ENCODE measurements at regions not wholly inside any gene's neighbourhood (a gene's known extent, or its start where the extent isn't known, plus 50 kb on each side); places are given as distances from the start of the nearest gene placed in this dataset.
A peak's percentile ranks its signal among the peaks of the same experiment; 100 is the strongest.
"Not testable (repeated sequence)": the region's sequence is repeated elsewhere in the genome, so short reads cannot be mapped to it uniquely, and the experiment has no call there.

- H3K4me3 Mint-ChIP-seq; H3K27ac Mint-ChIP-seq; H3K27me3 Mint-ChIP-seq (ENCODE audit: insufficient read depth); DNase-seq (ENCODE audit: low spot score); H3K4me1 Mint-ChIP-seq (ENCODE audit: low read depth); intact Hi-C loops (cut with micrococcal nuclease); H3K36me3 Mint-ChIP-seq (ENCODE audit: low read depth): not testable (repeated sequence)
- H3K9me3 Mint-ChIP-seq, result peaks cover 13% of the 10 kb centered on the region
These were observed 228.6 kb upstream of the SLC30A5 start for GRCh38 chr5:68865192-68865591.

- Mint-ChIP-seq H3K4me1 (ENCODE audit: low read depth) (no peaks in the 10 kb centered on the region), H3K4me3 (no peak overlapping the region), H3K27ac (no peak overlapping the region), H3K9me3 (no peaks in the 10 kb centered on the region), H3K27me3 (ENCODE audit: insufficient read depth) (no peaks in the 10 kb centered on the region), H3K36me3 (ENCODE audit: low read depth) (no peaks in the 10 kb centered on the region)
- no peak for DNase-seq (ENCODE audit: low spot score)
- intact Hi-C loops (cut with micrococcal nuclease), result no loop called here
These were observed 221.6 kb upstream of the SLC30A5 start for GRCh38 chr5:68872088-68872839.

GRCh38 chr5:68873198-68873597 is 220.6 kb upstream of the SLC30A5 start:
- no peaks in the 10 kb centered on the region for H3K4me1 Mint-ChIP-seq (ENCODE audit: low read depth)
- no peaks in the 10 kb centered on the region for H3K36me3 Mint-ChIP-seq (ENCODE audit: low read depth)
- no peak overlapping the region for H3K4me3 Mint-ChIP-seq
- H3K27ac Mint-ChIP-seq, result no peak overlapping the region
- DNase-seq (ENCODE audit: low spot score), result no peak
- intact Hi-C loops (cut with micrococcal nuclease), result no loop called here
- no peaks in the 10 kb centered on the region for H3K27me3 Mint-ChIP-seq (ENCODE audit: insufficient read depth)
- H3K9me3 Mint-ChIP-seq, result no peaks in the 10 kb centered on the region

GRCh38 chr5:68875351-68875750 is 218.5 kb upstream of the SLC30A5 start:
- Mint-ChIP-seq H3K27ac (no peak overlapping the region), H3K4me1 (ENCODE audit: low read depth) (no peaks in the 10 kb centered on the region), H3K27me3 (ENCODE audit: insufficient read depth) (no peaks in the 10 kb centered on the region), H3K9me3 (no peaks in the 10 kb centered on the region), H3K36me3 (ENCODE audit: low read depth) (no peaks in the 10 kb centered on the region), H3K4me3 (no peak overlapping the region)
- intact Hi-C loops (cut with micrococcal nuclease), result no loop called here
- DNase-seq (ENCODE audit: low spot score), result no peak

- H3K4me3 Mint-ChIP-seq, result no peak overlapping the region
- H3K27ac Mint-ChIP-seq, result no peak overlapping the region
These were observed 210.4 kb upstream of the SLC30A5 start for GRCh38 chr5:68883436-68883835.

GRCh38 chr5:68884144-68884754 is 209.6 kb upstream of the SLC30A5 start:
- H3K4me3 Mint-ChIP-seq, result no peak overlapping the region
- peak; percentile 12 for DNase-seq (ENCODE audit: low spot score)
- peaks cover 27% of the 10 kb centered on the region for H3K4me1 Mint-ChIP-seq (ENCODE audit: low read depth)
- no peaks in the 10 kb centered on the region for H3K27me3 Mint-ChIP-seq (ENCODE audit: insufficient read depth)
- no peaks in the 10 kb centered on the region for H3K36me3 Mint-ChIP-seq (ENCODE audit: low read depth)
- no peaks in the 10 kb centered on the region for H3K9me3 Mint-ChIP-seq
- intact Hi-C loops (cut with micrococcal nuclease), result loop anchor here (10.0 kb wide), 1 partner anchor 449 kb away; no protein-coding TSS in a partner anchor
- no peak overlapping the region for H3K27ac Mint-ChIP-seq

More at GRCh38 chr5:68883436-68883835, 210.4 kb upstream of the SLC30A5 start:
- H3K27me3 Mint-ChIP-seq (ENCODE audit: insufficient read depth), result no peaks in the 10 kb centered on the region
- H3K4me1 Mint-ChIP-seq (ENCODE audit: low read depth), result peaks cover 27% of the 10 kb centered on the region
- intact Hi-C loops (cut with micrococcal nuclease), result loop anchor here (10.0 kb wide), 1 partner anchor 449 kb away; no protein-coding TSS in a partner anchor
- no peaks in the 10 kb centered on the region for H3K36me3 Mint-ChIP-seq (ENCODE audit: low read depth)
- H3K9me3 Mint-ChIP-seq, result no peaks in the 10 kb centered on the region
- no peak for DNase-seq (ENCODE audit: low spot score)

- Mint-ChIP-seq H3K9me3 (no peaks in the 10 kb centered on the region), H3K36me3 (ENCODE audit: low read depth) (no peaks in the 10 kb centered on the region), H3K4me3 (no peak overlapping the region), H3K4me1 (ENCODE audit: low read depth) (peaks cover 27% of the 10 kb centered on the region), H3K27me3 (ENCODE audit: insufficient read depth) (no peaks in the 10 kb centered on the region), H3K27ac (no peak overlapping the region)
- intact Hi-C loops (cut with micrococcal nuclease), result loop anchor here (5.0 to 10.0 kb wide), 2 partner anchors 450 to 1718 kb away; no protein-coding TSS in a partner anchor
- DNase-seq (ENCODE audit: low spot score), result no peak
These were observed 208.9 kb upstream of the SLC30A5 start for GRCh38 chr5:68884883-68885282.

GRCh38 chr5:68886814-68887213 is 207.0 kb upstream of the SLC30A5 start:
- no peak overlapping the region for H3K4me3 Mint-ChIP-seq
- intact Hi-C loops (cut with micrococcal nuclease), result loop anchor here (5.0 to 10.0 kb wide), 2 partner anchors 452 to 1720 kb away; no protein-coding TSS in a partner anchor
- H3K4me1 Mint-ChIP-seq (ENCODE audit: low read depth), result peaks cover 36% of the 10 kb centered on the region
- no peak for DNase-seq (ENCODE audit: low spot score)
- no peaks in the 10 kb centered on the region for H3K9me3 Mint-ChIP-seq
- H3K27me3 Mint-ChIP-seq (ENCODE audit: insufficient read depth), result no peaks in the 10 kb centered on the region
- H3K36me3 Mint-ChIP-seq (ENCODE audit: low read depth), result no peaks in the 10 kb centered on the region
- no peak overlapping the region for H3K27ac Mint-ChIP-seq

GRCh38 chr5:68891718-68892117 is 202.1 kb upstream of the SLC30A5 start:
- Mint-ChIP-seq H3K9me3 (peaks cover 5% of the 10 kb centered on the region), H3K27me3 (ENCODE audit: insufficient read depth) (no peaks in the 10 kb centered on the region), H3K4me3 (no peak overlapping the region), H3K27ac (peak overlapping the region; percentile 64), H3K36me3 (ENCODE audit: low read depth) (peaks cover 2% of the 10 kb centered on the region), H3K4me1 (ENCODE audit: low read depth) (peaks cover 30% of the 10 kb centered on the region)
- DNase-seq (ENCODE audit: low spot score), result peak; percentile 30
- intact Hi-C loops (cut with micrococcal nuclease), result loop anchor here (5.0 to 10.0 kb wide), 2 partner anchors 177 to 609 kb away; no protein-coding TSS in a partner anchor

GRCh38 chr5:68894673-68895072 is 199.1 kb upstream of the SLC30A5 start:
- no peak overlapping the region for H3K4me3 Mint-ChIP-seq
- H3K27ac Mint-ChIP-seq, result no peak overlapping the region
- peaks cover 5% of the 10 kb centered on the region for H3K9me3 Mint-ChIP-seq
- no peaks in the 10 kb centered on the region for H3K27me3 Mint-ChIP-seq (ENCODE audit: insufficient read depth)
- intact Hi-C loops (cut with micrococcal nuclease), result loop anchor here (5.0 to 10.0 kb wide), 2 partner anchors 180 to 612 kb away; no protein-coding TSS in a partner anchor
- H3K4me1 Mint-ChIP-seq (ENCODE audit: low read depth), result peaks cover 23% of the 10 kb centered on the region
- no peak for DNase-seq (ENCODE audit: low spot score)
- H3K36me3 Mint-ChIP-seq (ENCODE audit: low read depth), result peaks cover 2% of the 10 kb centered on the region

- no peaks in the 10 kb centered on the region for H3K36me3 Mint-ChIP-seq (ENCODE audit: low read depth)
- no peak overlapping the region for H3K4me3 Mint-ChIP-seq
- no peak for DNase-seq (ENCODE audit: low spot score)
- H3K27me3 Mint-ChIP-seq (ENCODE audit: insufficient read depth), result no peaks in the 10 kb centered on the region
- no peak overlapping the region for H3K27ac Mint-ChIP-seq
- no peaks in the 10 kb centered on the region for H3K9me3 Mint-ChIP-seq
- H3K4me1 Mint-ChIP-seq (ENCODE audit: low read depth), result peaks cover 10% of the 10 kb centered on the region
- intact Hi-C loops (cut with micrococcal nuclease), result loop anchor here (10.0 kb wide), 1 partner anchor 184 kb away; no protein-coding TSS in a partner anchor
These were observed 194.8 kb upstream of the SLC30A5 start for GRCh38 chr5:68898951-68899471.

- intact Hi-C loops (cut with micrococcal nuclease), result no loop called here
- no peak overlapping the region for H3K27ac Mint-ChIP-seq
- H3K9me3 Mint-ChIP-seq, result peaks cover 4% of the 10 kb centered on the region
- no peaks in the 10 kb centered on the region for H3K36me3 Mint-ChIP-seq (ENCODE audit: low read depth)
- H3K4me3 Mint-ChIP-seq, result no peak overlapping the region
- no peaks in the 10 kb centered on the region for H3K27me3 Mint-ChIP-seq (ENCODE audit: insufficient read depth)
- no peaks in the 10 kb centered on the region for H3K4me1 Mint-ChIP-seq (ENCODE audit: low read depth)
- DNase-seq (ENCODE audit: low spot score), result no peak
These were observed 181.7 kb upstream of the SLC30A5 start for GRCh38 chr5:68911840-68912690.
